ENCODE measurements at regions not wholly inside any gene's neighbourhood (a gene's known extent, or its start where the extent isn't known, plus 50 kb on each side); places are given as distances from the start of the nearest gene placed in this dataset.

DNA sequence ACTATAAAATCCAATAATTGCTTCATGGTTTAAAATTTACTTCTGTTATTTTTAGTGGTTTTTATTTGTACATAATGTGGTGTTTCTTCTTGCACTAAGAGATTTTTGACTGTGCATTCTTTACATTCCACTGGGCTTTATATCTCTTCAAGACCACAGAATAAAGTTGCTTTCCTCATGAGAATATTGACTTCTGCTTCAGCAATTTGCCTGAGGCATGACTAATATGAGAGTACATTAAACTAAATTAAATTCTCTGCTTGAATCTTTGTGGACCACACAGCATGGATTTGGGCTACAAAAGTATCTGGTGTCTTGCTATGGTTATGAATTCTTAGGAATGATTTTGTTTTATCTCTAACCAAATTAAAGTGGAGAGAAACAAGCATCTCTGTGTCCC is 1463.4 kb upstream of the PCDH20 start:
- DNase-seq (ENCODE audit: low read depth, low spot score), result no peak
- H2AFZ ChIP-seq (ENCODE audit: low read depth, low read length), result no peak overlapping the region
- dilution Hi-C loops (cut with MboI; ENCODE audit: extremely low pct_ligation_motif_present, low sequenced_read_pairs), result no loop called here
- no peaks in the 10 kb centered on the region for H3K79me2 ChIP-seq (ENCODE audit: control insufficient read depth, insufficient read depth, low read length)
- H3K4me2 ChIP-seq (ENCODE audit: insufficient read depth, low read length), result no peak overlapping the region
- no TSS peak for BruUV-seq (replicated peaks)
- H3K9me3 ChIP-seq (replicated peaks; ENCODE audit: control insufficient read depth, insufficient read depth, low read length), result peaks cover 3% of the 10 kb centered on the region
- H3K36me3 ChIP-seq (ENCODE audit: control insufficient read depth in 2 of 2, extremely low read depth in 1 of 2, insufficient read depth in 2 of 2, low read length in 2 of 2), result no peaks in the 10 kb centered on the region
- no peak overlapping the region for H3K27ac ChIP-seq (ENCODE audit: insufficient read depth, low read depth, low read length)
- no peaks in the 10 kb centered on the region for H3K27me3 ChIP-seq (ENCODE audit: control insufficient read depth in 2 of 2, insufficient read depth in 2 of 2, low read length in 2 of 2)
- no peak overlapping the region for H3K9ac ChIP-seq (replicated peaks; ENCODE audit: extremely low read depth, insufficient read depth, low read length)
- intact Hi-C loops (cut with micrococcal nuclease), result no loop called here
- no peaks in the 10 kb centered on the region for H4K20me1 ChIP-seq (replicated peaks; ENCODE audit: control insufficient read depth, extremely low read depth, insufficient read depth, low read length)
- POLR2A ChIA-PET, result no interaction called here
- CTCF ChIA-PET, result no interaction called here
- H3K4me1 ChIP-seq (ENCODE audit: control insufficient read depth, extremely low read depth, insufficient read depth, low read length), result no peaks in the 10 kb centered on the region
- FAIRE-seq, result no peak
- no peaks in the 10 kb centered on the region for H3K9me1 ChIP-seq (replicated peaks; ENCODE audit: control insufficient read depth, extremely low read depth, insufficient read depth, low read length)
- TF ChIP-seq, protein P1, sequence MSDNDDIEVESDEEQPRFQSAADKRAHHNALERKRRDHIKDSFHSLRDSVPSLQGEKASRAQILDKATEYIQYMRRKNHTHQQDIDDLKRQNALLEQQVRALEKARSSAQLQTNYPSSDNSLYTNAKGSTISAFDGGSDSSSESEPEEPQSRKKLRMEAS (IDR thresholded peaks at IDR 0.05; ENCODE audit: insufficient read depth, insufficient read length), result no peak
- TF ChIP-seq POLR2AphosphoS5 (IDR thresholded peaks at IDR 0.05; ENCODE audit: insufficient read depth, low read depth, low read length) (no peak), FOS (IDR thresholded peaks at IDR 0.05; ENCODE audit: borderline replicate concordance, insufficient read depth, low read length) (no peak), MYC (IDR thresholded peaks at IDR 0.05; ENCODE audit: low read depth, low read length) (no peak), JUN (IDR thresholded peaks at IDR 0.05; ENCODE audit: borderline replicate concordance, insufficient read depth, insufficient read length, low read depth) (no peak), EZH2 (IDR thresholded peaks at IDR 0.05; ENCODE audit: borderline replicate concordance, low read depth, low read length, severe bottlenecking) (no peak), POLR2A (IDR thresholded peaks at IDR 0.05; ENCODE audit: low read depth, low read length) (no peak), GATA2 (IDR thresholded peaks at IDR 0.05; ENCODE audit: insufficient read depth, insufficient read length, low read depth, low read length) (no peak)
- TF ChIP-seq, protein P2, sequence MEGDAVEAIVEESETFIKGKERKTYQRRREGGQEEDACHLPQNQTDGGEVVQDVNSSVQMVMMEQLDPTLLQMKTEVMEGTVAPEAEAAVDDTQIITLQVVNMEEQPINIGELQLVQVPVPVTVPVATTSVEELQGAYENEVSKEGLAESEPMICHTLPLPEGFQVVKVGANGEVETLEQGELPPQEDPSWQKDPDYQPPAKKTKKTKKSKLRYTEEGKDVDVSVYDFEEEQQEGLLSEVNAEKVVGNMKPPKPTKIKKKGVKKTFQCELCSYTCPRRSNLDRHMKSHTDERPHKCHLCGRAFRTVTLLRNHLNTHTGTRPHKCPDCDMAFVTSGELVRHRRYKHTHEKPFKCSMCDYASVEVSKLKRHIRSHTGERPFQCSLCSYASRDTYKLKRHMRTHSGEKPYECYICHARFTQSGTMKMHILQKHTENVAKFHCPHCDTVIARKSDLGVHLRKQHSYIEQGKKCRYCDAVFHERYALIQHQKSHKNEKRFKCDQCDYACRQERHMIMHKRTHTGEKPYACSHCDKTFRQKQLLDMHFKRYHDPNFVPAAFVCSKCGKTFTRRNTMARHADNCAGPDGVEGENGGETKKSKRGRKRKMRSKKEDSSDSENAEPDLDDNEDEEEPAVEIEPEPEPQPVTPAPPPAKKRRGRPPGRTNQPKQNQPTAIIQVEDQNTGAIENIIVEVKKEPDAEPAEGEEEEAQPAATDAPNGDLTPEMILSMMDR (IDR thresholded peaks at IDR 0.05; ENCODE audit: extremely low read depth in 1 of 2, insufficient read depth in 1 of 2, low read depth in 1 of 2, low read length in 2 of 2), result no peak
- no peak overlapping the region for H3K4me3 ChIP-seq (replicated peaks in 1 of 3; ENCODE audit: insufficient read depth in 1 of 3, low read depth in 1 of 3, low read length in 3 of 3)

All from endothelial cell of umbilical vein (primary cell).